NCI-H1105 (cell line): ENCODE measurements at regions not wholly inside any gene's neighbourhood (a gene's known extent, or its start where the extent isn't known, plus 50 kb on each side); places are given as distances from the start of the nearest gene placed in this dataset.

ENCODE experiments used
- DNase-seq: peaks from one replicate; lab custom pipeline; 2025; lab: John Stamatoyannopoulos, UW

- DNase-seq = no peak
Observed at GRCh38 chr21:16751695-16752474, 761.0 kb upstream of the CXADR start.

GRCh38 chr21:16752475-16752857 is 760.4 kb upstream of the CXADR start:
- no peak for DNase-seq

GRCh38 chr21:16755061-16755460 is 757.8 kb upstream of the CXADR start:
- DNase-seq = no peak

- no peak for DNase-seq
Observed at GRCh38 chr21:16767201-16767600, 745.6 kb upstream of the CXADR start.

GRCh38 chr21:16768096-16768495 is 744.7 kb upstream of the CXADR start:
- DNase-seq = no peak

GRCh38 chr21:16770266-16770665 is 742.6 kb upstream of the CXADR start:
- DNase-seq = no peak

GRCh38 chr21:16773206-16773605 is 739.6 kb upstream of the CXADR start:
- DNase-seq = no peak

GRCh38 chr21:16775076-16775475 is 737.8 kb upstream of the CXADR start:
- no peak for DNase-seq

GRCh38 chr21:16777041-16777720 is 735.7 kb upstream of the CXADR start:
- no peak for DNase-seq

GRCh38 chr21:16788584-16788983 is 724.3 kb upstream of the CXADR start:
- DNase-seq = no peak

GRCh38 chr21:16789636-16790035 is 723.2 kb upstream of the CXADR start:
- no peak for DNase-seq

- no peak for DNase-seq
Observed at GRCh38 chr21:16792101-16792500, 720.7 kb upstream of the CXADR start.

- DNase-seq = no peak
Observed at GRCh38 chr21:16794950-16795349, 717.9 kb upstream of the CXADR start.

GRCh38 chr21:16796776-16797175 is 716.1 kb upstream of the CXADR start:
- DNase-seq = no peak

GRCh38 chr21:16797540-16797939 is 715.3 kb upstream of the CXADR start:
- peak; percentile 0 for DNase-seq

- no peak for DNase-seq
Observed at GRCh38 chr21:16797966-16798365, 714.9 kb upstream of the CXADR start.

- no peak for DNase-seq
Observed at GRCh38 chr21:16800536-16801275, 712.1 kb upstream of the CXADR start.

GRCh38 chr21:16811011-16811410 is 701.8 kb upstream of the CXADR start:
- DNase-seq = no peak

- no peak for DNase-seq
Observed at GRCh38 chr21:16811970-16812369, 700.9 kb upstream of the CXADR start.

- no peak for DNase-seq
Observed at GRCh38 chr21:16815243-16815642, 697.6 kb upstream of the CXADR start.

GRCh38 chr21:16821588-16821987 is 691.3 kb upstream of the CXADR start:
- no peak for DNase-seq

- no peak for DNase-seq
Observed at GRCh38 chr21:16829532-16829931, 683.3 kb upstream of the CXADR start.

- DNase-seq = no peak
Observed at GRCh38 chr21:16832791-16833190, 680.1 kb upstream of the CXADR start.
